ENCODE measurements at regions not wholly inside any gene's neighbourhood (a gene's known extent, or its start where the extent isn't known, plus 50 kb on each side); places are given as distances from the start of the nearest gene placed in this dataset.

DNA sequence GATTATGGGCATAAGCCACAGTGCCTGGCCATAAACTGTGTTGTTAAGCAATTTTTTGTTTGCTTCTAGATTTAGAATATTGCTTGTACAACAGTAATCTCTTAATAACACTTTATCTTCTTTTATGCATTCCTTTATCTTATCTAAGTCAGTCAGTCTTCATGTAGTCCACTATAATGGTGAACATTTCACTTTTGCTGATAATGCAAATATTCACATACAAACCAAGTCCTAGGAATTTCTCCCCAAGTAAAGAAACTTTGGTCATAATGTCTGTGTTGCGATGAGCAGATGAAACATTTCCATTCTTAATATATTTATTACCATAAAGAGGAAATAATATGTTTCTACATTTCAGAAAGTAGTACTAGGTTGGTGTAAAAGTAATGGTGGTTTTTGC is 765.8 kb upstream of the ARRDC4 start:
- no peak overlapping the region for H3K4me3 ChIP-seq (ENCODE audit: low read depth in 1 of 2, low read length in 2 of 2)
- DNase-seq (no peak), ATAC-seq (ENCODE audit: insufficient read depth, low read depth) (no peak)
- TF ChIP-seq CTCF (IDR thresholded peaks at IDR 0.05; ENCODE audit: borderline replicate concordance, extremely low read depth, low read length, poor library complexity, severe bottlenecking) (no peak), EZH2 (IDR thresholded peaks at IDR 0.05; ENCODE audit: borderline replicate concordance, low read depth, low read length, severe bottlenecking) (no peak)
- H2AFZ ChIP-seq (ENCODE audit: low read depth, low read length) = no peak overlapping the region
- H3K27me3 ChIP-seq (ENCODE audit: insufficient read depth, low read length, poor library complexity) = no peaks in the 10 kb centered on the region
- no peaks in the 10 kb centered on the region for H3K79me2 ChIP-seq (ENCODE audit: insufficient read depth, low read length)
- no peaks in the 10 kb centered on the region for H3K9me3 ChIP-seq (ENCODE audit: insufficient read depth, low read length, severe bottlenecking)
- no peaks in the 10 kb centered on the region for H3K4me1 ChIP-seq (ENCODE audit: insufficient read depth, low read length)
- no peak overlapping the region for H3K9ac ChIP-seq (ENCODE audit: low read depth, low read length)
- H3K36me3 ChIP-seq (ENCODE audit: insufficient read depth, low read length) = no peaks in the 10 kb centered on the region
- no peak overlapping the region for H3K4me2 ChIP-seq (ENCODE audit: insufficient read depth, low read length)
- H3K27ac ChIP-seq (ENCODE audit: low read length) = no peak overlapping the region
- no peaks in the 10 kb centered on the region for H4K20me1 ChIP-seq (ENCODE audit: insufficient read depth, low read length)

DNA sequence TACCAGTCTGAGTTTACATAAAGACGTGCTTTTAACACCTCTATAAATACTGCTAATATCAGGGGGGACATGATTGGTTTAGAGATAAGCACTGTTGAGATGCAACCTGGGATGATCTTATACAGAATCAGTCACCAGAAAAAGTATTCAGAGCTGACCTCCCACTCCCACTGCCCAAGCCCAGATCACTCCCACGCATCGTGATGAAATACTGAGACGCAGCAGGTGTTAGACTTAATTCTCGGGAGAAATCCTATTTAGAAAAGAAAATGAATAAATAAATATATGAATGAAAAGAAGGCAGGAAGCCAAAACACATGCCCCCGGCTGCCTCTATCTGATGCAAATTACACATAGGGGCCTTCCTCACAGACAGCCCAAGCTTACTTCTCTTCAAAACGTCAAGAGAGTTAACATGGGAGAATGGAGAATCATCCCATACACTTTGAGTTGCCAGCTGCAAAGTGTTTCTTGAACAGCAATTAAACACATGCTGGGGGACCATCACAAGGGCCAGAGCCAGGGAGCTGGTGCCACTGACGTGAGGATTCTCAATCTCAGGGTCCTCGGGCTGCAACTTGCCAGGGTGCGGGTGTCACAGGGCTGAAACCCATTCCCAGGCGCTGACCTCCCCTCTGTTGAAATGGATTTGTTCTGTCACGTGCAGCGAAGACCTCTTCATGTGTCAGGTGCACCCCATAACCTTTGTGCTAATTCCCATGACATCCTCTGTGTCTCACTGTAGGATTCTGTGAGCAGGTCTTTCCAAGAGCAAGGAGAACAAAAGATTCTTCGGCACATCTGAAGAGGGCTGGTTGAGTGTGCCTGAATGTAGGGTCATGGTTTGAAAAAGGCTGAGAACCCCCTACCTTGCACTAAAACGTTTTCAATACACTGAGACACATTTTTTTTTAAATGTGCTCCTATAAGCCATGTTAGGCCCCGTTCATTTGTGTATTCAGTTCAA is 764.2 kb upstream of the ARRDC4 start:
- H3K27ac ChIP-seq (ENCODE audit: low read length) = no peak overlapping the region
- H3K4me1 ChIP-seq (ENCODE audit: insufficient read depth, low read length) = no peaks in the 10 kb centered on the region
- H3K4me3 ChIP-seq (ENCODE audit: low read depth in 1 of 2, low read length in 2 of 2) = no peak overlapping the region
- no peak overlapping the region for H3K4me2 ChIP-seq (ENCODE audit: insufficient read depth, low read length)
- DNase-seq (no peak), ATAC-seq (ENCODE audit: insufficient read depth, low read depth) (no peak)
- no peaks in the 10 kb centered on the region for H3K36me3 ChIP-seq (ENCODE audit: insufficient read depth, low read length)
- H2AFZ ChIP-seq (ENCODE audit: low read depth, low read length) = no peak overlapping the region
- TF ChIP-seq EZH2 (IDR thresholded peaks at IDR 0.05; ENCODE audit: borderline replicate concordance, low read depth, low read length, severe bottlenecking) (no peak), CTCF (IDR thresholded peaks at IDR 0.05; ENCODE audit: borderline replicate concordance, extremely low read depth, low read length, poor library complexity, severe bottlenecking) (no peak)
- no peaks in the 10 kb centered on the region for H3K9me3 ChIP-seq (ENCODE audit: insufficient read depth, low read length, severe bottlenecking)
- no peaks in the 10 kb centered on the region for H4K20me1 ChIP-seq (ENCODE audit: insufficient read depth, low read length)
- H3K27me3 ChIP-seq (ENCODE audit: insufficient read depth, low read length, poor library complexity) = no peaks in the 10 kb centered on the region
- no peaks in the 10 kb centered on the region for H3K79me2 ChIP-seq (ENCODE audit: insufficient read depth, low read length)
- H3K9ac ChIP-seq (ENCODE audit: low read depth, low read length) = no peak overlapping the region

DNA sequence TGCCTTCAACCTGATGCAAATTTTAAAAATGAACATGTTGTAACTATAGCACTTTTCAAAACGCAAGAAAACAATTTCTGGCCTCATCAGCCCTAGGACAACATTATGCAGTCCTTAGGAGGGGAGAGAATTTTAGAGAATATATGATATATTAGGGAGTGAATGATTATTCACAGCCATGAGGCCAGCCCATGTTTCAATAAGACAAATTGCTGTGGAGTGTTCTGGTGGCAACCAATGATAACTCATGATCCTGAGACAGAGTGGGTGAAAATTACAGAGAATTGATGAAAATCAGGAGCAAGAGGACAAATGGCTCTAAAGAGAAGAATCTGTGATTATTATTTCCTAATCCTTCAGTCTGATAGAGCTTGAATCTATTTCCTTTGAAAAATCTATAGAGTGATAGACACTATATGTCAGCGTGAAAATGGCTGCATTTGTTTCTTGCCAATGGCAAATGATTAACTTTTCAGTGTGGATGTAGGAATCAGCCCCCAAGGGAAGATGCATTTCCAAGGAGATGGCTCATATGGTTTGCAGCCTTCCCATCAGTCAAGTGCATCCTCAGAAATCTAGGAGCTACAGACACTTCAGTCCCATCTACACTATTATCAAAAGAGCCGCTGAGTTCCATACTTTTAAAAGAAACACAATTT is 761.0 kb upstream of the ARRDC4 start:
- H3K4me2 ChIP-seq (ENCODE audit: insufficient read depth, low read length) = no peak overlapping the region
- H2AFZ ChIP-seq (ENCODE audit: low read depth, low read length) = no peak overlapping the region
- H4K20me1 ChIP-seq (ENCODE audit: insufficient read depth, low read length) = no peaks in the 10 kb centered on the region
- H3K36me3 ChIP-seq (ENCODE audit: insufficient read depth, low read length) = no peaks in the 10 kb centered on the region
- DNase-seq (no peak), ATAC-seq (ENCODE audit: insufficient read depth, low read depth) (no peak)
- H3K27ac ChIP-seq (ENCODE audit: low read length) = no peak overlapping the region
- H3K4me3 ChIP-seq (ENCODE audit: low read depth in 1 of 2, low read length in 2 of 2) = no peak overlapping the region
- no peaks in the 10 kb centered on the region for H3K9me3 ChIP-seq (ENCODE audit: insufficient read depth, low read length, severe bottlenecking)
- TF ChIP-seq CTCF (IDR thresholded peaks at IDR 0.05; ENCODE audit: borderline replicate concordance, extremely low read depth, low read length, poor library complexity, severe bottlenecking) (no peak), EZH2 (IDR thresholded peaks at IDR 0.05; ENCODE audit: borderline replicate concordance, low read depth, low read length, severe bottlenecking) (no peak)
- H3K27me3 ChIP-seq (ENCODE audit: insufficient read depth, low read length, poor library complexity) = no peaks in the 10 kb centered on the region
- no peaks in the 10 kb centered on the region for H3K79me2 ChIP-seq (ENCODE audit: insufficient read depth, low read length)
- no peaks in the 10 kb centered on the region for H3K4me1 ChIP-seq (ENCODE audit: insufficient read depth, low read length)
- H3K9ac ChIP-seq (ENCODE audit: low read depth, low read length) = no peak overlapping the region
